PC-9 (cell line): ENCODE measurements at regions not wholly inside any gene's neighbourhood (a gene's known extent, or its start where the extent isn't known, plus 50 kb on each side); places are given as distances from the start of the nearest gene placed in this dataset.

Source experiments
- BruUV-seq: library from RNA; stranded (reverse); fragments of 400-500 nt; replicated peaks from 2 replicates; lab custom pipeline; 2021; lab: Mats Ljungman, UMichigan
- CTCF ChIA-PET: fragments of 300-600 bp; sonication (Branson Sonifier 250); formaldehyde crosslinking; loops from one replicate; lab custom pipeline; 2022; ENCODE audit warnings: antibody characterized with exemption; lab: Charles Lee
- POLR2A ChIA-PET: fragments of 300-600 bp; sonication (Branson Sonifier 250); formaldehyde crosslinking; loops from one replicate; lab custom pipeline; 2022; ENCODE audit warnings: antibody characterized with exemption; ENCODE audit not compliant: unreplicated experiment; lab: Charles Lee
- DNase-seq, 2 experiments: peaks; one replicate each; pipeline versions ENCODE4 v3.0.0 to v3.0.0-alpha.2; 2015 to 2022; ENCODE audit warnings: mixed read lengths in 1 of 2
- H2AFZ ChIP-seq: fragments of 200-600 bp; sonication (generic); 2 replicates; pipeline ENCODE4 v1.8.1; 2017; ENCODE audit warnings: antibody characterized with exemption
- H3F3A ChIP-seq: fragments of 200-600 bp; sonication (generic); 2 replicates; pipeline ENCODE4 v1.8.1; 2017; ENCODE audit warnings: antibody characterized with exemption, mild to moderate bottlenecking, low read depth; ENCODE audit not compliant: insufficient read depth
- H3K27ac ChIP-seq: fragments of 200-600 bp; sonication (generic); 2 replicates; pipeline ENCODE4 v1.6.1; 2016; ENCODE audit warnings: mixed run types
- H3K27me3 ChIP-seq: fragments of 200-600 bp; sonication (generic); 2 replicates; pipeline ENCODE4 v1.6.1; 2016; ENCODE audit warnings: low read depth, mixed run types; ENCODE audit not compliant: insufficient read depth
- H3K36me3 ChIP-seq: fragments of 200-600 bp; sonication (generic); 2 replicates; pipeline ENCODE4 v1.6.1; 2016; ENCODE audit warnings: low read depth, mixed run types
- H3K4me1 ChIP-seq: fragments of 200-600 bp; sonication (generic); replicated peaks from 2 replicates; pipeline ENCODE4 v1.6.1; 2016; ENCODE audit warnings: mixed run types; ENCODE audit not compliant: insufficient read depth
- H3K4me2 ChIP-seq: fragments of 200-600 bp; sonication (generic); 2 replicates; pipeline ENCODE4 v1.6.1; 2017; ENCODE audit warnings: mixed run types
- H3K4me3 ChIP-seq: fragments of 200-600 bp; sonication (generic); 2 replicates; pipeline ENCODE4 v1.6.1; 2016; ENCODE audit warnings: mixed run types
- H3K79me2 ChIP-seq: fragments of 200-600 bp; sonication (generic); 2 replicates; pipeline ENCODE4 v1.6.1; 2017; ENCODE audit warnings: low read depth, mixed run types
- H3K9me2 ChIP-seq: fragments of 200-600 bp; sonication (generic); 2 replicates; pipeline ENCODE4 v1.8.1; 2017; ENCODE audit warnings: mild to moderate bottlenecking; ENCODE audit not compliant: insufficient read depth
- H3K9me3 ChIP-seq: fragments of 200-600 bp; sonication (generic); 2 replicates; pipeline ENCODE4 v1.8.1; 2016; ENCODE audit warnings: low read depth; ENCODE audit not compliant: insufficient read depth
- H4K20me1 ChIP-seq: fragments of 200-600 bp; sonication (generic); 2 replicates; pipeline ENCODE4 v1.8.1; 2017; ENCODE audit not compliant: insufficient read depth
- EZH2 ChIP-seq: fragments of 200-600 bp; sonication (generic); IDR thresholded peaks from 2 replicates; pipeline ENCODE4 v1.8.0; 2017; ENCODE audit warnings: antibody characterized with exemption, low read depth
- intact Hi-C: fragments of 100-400 bp; cut with micrococcal nuclease; formaldehyde crosslinking; loops from one replicate; pipeline ENCODE4 v1.10.0; 2022; ENCODE audit not compliant: unreplicated experiment
- TF ChIP-seq, protein P1 (sequence below): fragments of 200-600 bp; sonication (generic); conservative IDR thresholded peaks from 2 replicates; pipeline ENCODE4 v1.6.1; 2017; ENCODE audit warnings: mixed run types, antibody characterized with exemption, mild to moderate bottlenecking, moderate library complexity

DNA sequence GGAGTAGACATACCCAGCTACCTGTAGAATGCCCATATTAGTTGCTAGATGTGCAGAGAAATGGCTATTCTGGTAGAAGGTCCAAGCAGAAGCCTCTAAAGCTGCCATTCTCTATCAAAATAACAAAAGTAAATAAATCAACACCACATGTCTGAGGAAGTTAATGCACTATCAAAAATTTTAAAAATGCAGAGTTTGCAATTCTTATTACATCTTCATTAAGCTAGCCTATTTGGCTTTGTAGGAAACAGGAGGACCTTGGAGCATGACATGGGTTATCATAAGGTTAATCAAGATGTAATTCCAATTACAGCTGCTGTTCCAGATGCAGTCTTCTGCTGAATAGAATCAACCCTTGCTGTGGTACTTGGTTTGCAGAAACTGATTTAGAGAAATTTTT lies 188.4 kb downstream of the TBX18 start:
- no peaks in the 10 kb centered on the region for H3K9me3 ChIP-seq
- POLR2A ChIA-PET = no interaction called here
- no peaks in the 10 kb centered on the region for H4K20me1 ChIP-seq
- H3K4me3 ChIP-seq = no peak overlapping the region
- no peak overlapping the region for H2AFZ ChIP-seq
- no TSS peak for BruUV-seq
- H3K27ac ChIP-seq = no peak overlapping the region
- no peak for DNase-seq
- intact Hi-C loops = no loop called here
- CTCF ChIA-PET = no interaction called here
- no peaks in the 10 kb centered on the region for H3K9me2 ChIP-seq
- TF ChIP-seq EZH2 = no peak
- TF ChIP-seq, protein P1, sequence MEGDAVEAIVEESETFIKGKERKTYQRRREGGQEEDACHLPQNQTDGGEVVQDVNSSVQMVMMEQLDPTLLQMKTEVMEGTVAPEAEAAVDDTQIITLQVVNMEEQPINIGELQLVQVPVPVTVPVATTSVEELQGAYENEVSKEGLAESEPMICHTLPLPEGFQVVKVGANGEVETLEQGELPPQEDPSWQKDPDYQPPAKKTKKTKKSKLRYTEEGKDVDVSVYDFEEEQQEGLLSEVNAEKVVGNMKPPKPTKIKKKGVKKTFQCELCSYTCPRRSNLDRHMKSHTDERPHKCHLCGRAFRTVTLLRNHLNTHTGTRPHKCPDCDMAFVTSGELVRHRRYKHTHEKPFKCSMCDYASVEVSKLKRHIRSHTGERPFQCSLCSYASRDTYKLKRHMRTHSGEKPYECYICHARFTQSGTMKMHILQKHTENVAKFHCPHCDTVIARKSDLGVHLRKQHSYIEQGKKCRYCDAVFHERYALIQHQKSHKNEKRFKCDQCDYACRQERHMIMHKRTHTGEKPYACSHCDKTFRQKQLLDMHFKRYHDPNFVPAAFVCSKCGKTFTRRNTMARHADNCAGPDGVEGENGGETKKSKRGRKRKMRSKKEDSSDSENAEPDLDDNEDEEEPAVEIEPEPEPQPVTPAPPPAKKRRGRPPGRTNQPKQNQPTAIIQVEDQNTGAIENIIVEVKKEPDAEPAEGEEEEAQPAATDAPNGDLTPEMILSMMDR = no peak
- no peaks in the 10 kb centered on the region for H3K36me3 ChIP-seq
- H3K4me1 ChIP-seq = no peaks in the 10 kb centered on the region; the same call in 1 of the 2 replicates
- H3F3A ChIP-seq = no peaks in the 10 kb centered on the region
- no peak overlapping the region for H3K4me2 ChIP-seq
- no peaks in the 10 kb centered on the region for H3K27me3 ChIP-seq
- H3K79me2 ChIP-seq = no peaks in the 10 kb centered on the region

DNA sequence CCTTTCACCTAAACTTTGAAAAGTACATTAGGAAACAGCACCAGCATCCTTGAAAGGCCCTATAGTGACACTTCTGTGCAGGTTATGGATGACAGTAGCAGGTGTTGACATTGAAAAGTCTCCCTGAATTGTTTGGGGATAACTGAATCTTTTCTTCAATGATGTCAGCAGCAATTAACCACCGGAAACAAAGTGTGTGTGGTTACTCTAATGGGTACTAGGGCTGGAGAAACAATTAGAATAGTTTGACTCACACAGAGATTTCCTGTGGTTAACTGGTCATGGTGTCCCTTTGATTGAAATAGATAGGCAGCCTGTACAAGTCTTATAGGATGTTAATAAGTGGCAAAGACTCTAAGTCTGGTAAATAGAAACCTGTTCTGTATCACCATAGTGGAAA lies 189.1 kb downstream of the TBX18 start:
- no peak overlapping the region for H3K27ac ChIP-seq
- intact Hi-C loops = no loop called here
- H3K4me1 ChIP-seq = no peaks in the 10 kb centered on the region; the same call in 1 of the 2 replicates
- H4K20me1 ChIP-seq = no peaks in the 10 kb centered on the region
- no peak for DNase-seq
- TF ChIP-seq EZH2 = no peak
- TF ChIP-seq, protein P1 = no peak
- no peak overlapping the region for H2AFZ ChIP-seq
- H3K79me2 ChIP-seq = no peaks in the 10 kb centered on the region
- no peaks in the 10 kb centered on the region for H3F3A ChIP-seq
- H3K36me3 ChIP-seq = no peaks in the 10 kb centered on the region
- ChIA-PET POLR2A (no interaction called here), CTCF (no interaction called here)
- no peaks in the 10 kb centered on the region for H3K9me2 ChIP-seq
- H3K4me3 ChIP-seq = no peak overlapping the region
- H3K27me3 ChIP-seq = no peaks in the 10 kb centered on the region
- no peak overlapping the region for H3K4me2 ChIP-seq
- H3K9me3 ChIP-seq = no peaks in the 10 kb centered on the region
- BruUV-seq = no TSS peak

- intact Hi-C loops = no loop called here
- Histone ChIP-seq H3K9me2 (no peaks in the 10 kb centered on the region), H4K20me1 (no peaks in the 10 kb centered on the region), H3K4me3 (no peak overlapping the region), H3K27me3 (no peaks in the 10 kb centered on the region), H3K27ac (no peak overlapping the region), H3K9me3 (no peaks in the 10 kb centered on the region), H2AFZ (no peak overlapping the region), H3K4me1 (no peaks in the 10 kb centered on the region), H3F3A (no peaks in the 10 kb centered on the region), H3K79me2 (no peaks in the 10 kb centered on the region), H3K4me2 (no peak overlapping the region), H3K36me3 (no peaks in the 10 kb centered on the region)
- DNase-seq = no peak
- CTCF ChIA-PET = no interaction called here
- POLR2A ChIA-PET = no interaction called here
- BruUV-seq = no TSS peak
- TF ChIP-seq EZH2 = no peak
- TF ChIP-seq, protein P1 = no peak
These were observed 194.5 kb downstream of the TBX18 start for GRCh38 chr6:84569882-84570281.
